HFF-Myc (cell line): ENCODE measurements at regions not wholly inside any gene's neighbourhood (a gene's known extent, or its start where the extent isn't known, plus 50 kb on each side); places are given as distances from the start of the nearest gene placed in this dataset.
"Not testable (repeated sequence)": the region's sequence is repeated elsewhere in the genome, so short reads cannot be mapped to it uniquely, and the experiment has no call there.

ENCODE experiments used
- DNase-seq: peaks from one replicate; pipeline ENCODE4 v3.0.0-alpha.2; 2011; ENCODE audit warnings: low read depth; ENCODE audit errors: extremely low read depth
- H3K4me3 ChIP-seq: replicated peaks from 2 replicates; pipeline ENCODE4 v1.5.1; 2011; ENCODE audit warnings: low read depth, mild to moderate bottlenecking, control low read depth, low read length
- CTCF ChIP-seq: IDR thresholded peaks from 2 replicates; pipeline ENCODE4 v1.5.1; 2012; ENCODE audit warnings: mild to moderate bottlenecking, low read depth, low read length, control low read depth; ENCODE audit errors: missing control alignments

- no peak overlapping the region for H3K4me3 ChIP-seq
- no peak for DNase-seq
- TF ChIP-seq CTCF, result no peak
Measured at GRCh38 chr5:121658221-121658620, 193.5 kb upstream of the FTMT start.

- no peak for TF ChIP-seq CTCF
- no peak for DNase-seq
- no peak overlapping the region for H3K4me3 ChIP-seq
Measured at GRCh38 chr5:121660142-121660541, 191.5 kb upstream of the FTMT start.

- not testable (repeated sequence) for H3K4me3 ChIP-seq, DNase-seq
Measured at GRCh38 chr5:121665542-121665941, 186.1 kb upstream of the FTMT start.

GRCh38 chr5:121667292-121667691 lies 184.4 kb upstream of the FTMT start:
- DNase-seq, result no peak
- no peak overlapping the region for H3K4me3 ChIP-seq
- no peak for TF ChIP-seq CTCF

GRCh38 chr5:121668635-121669034 lies 183.0 kb upstream of the FTMT start:
- TF ChIP-seq CTCF, result no peak
- DNase-seq, result no peak

GRCh38 chr5:121671624-121672023 lies 180.1 kb upstream of the FTMT start:
- no peak overlapping the region for H3K4me3 ChIP-seq
- DNase-seq, result no peak
- TF ChIP-seq CTCF, result no peak

More at GRCh38 chr5:121668635-121669034, 183.0 kb upstream of the FTMT start:
- H3K4me3 ChIP-seq, result no peak overlapping the region

GRCh38 chr5:121675924-121676323 lies 175.8 kb upstream of the FTMT start:
- DNase-seq, result no peak
- no peak overlapping the region for H3K4me3 ChIP-seq
- no peak for TF ChIP-seq CTCF
